ENCODE measurements at regions not wholly inside any gene's neighbourhood (a gene's known extent, or its start where the extent isn't known, plus 50 kb on each side); places are given as distances from the start of the nearest gene placed in this dataset.

- 43 to 56% methylated on average over 7 of the region's 7 CpGs for WGBS, 2 experiments (ENCODE audit: low coverage in 1 of 2, low lambda C conversion rate in 2 of 2, missing lambda C conversion rate in 2 of 2)
- DNase-seq = no peak
- in situ Hi-C loops (cut with MboI) = no loop called here
- Histone ChIP-seq H3F3A (ENCODE audit: insufficient read depth) (no peaks in the 10 kb centered on the region), H3K9me3 (ENCODE audit: low read depth) (no peaks in the 10 kb centered on the region), H3K4me1 (ENCODE audit: insufficient read depth) (no peaks in the 10 kb centered on the region), H3K9ac (no peak overlapping the region), H3K27me3 (replicated peaks; ENCODE audit: insufficient read depth) (no peaks in the 10 kb centered on the region), H3K27ac (no peak overlapping the region), H3K79me2 (ENCODE audit: insufficient read depth) (no peaks in the 10 kb centered on the region), H3K4me2 (ENCODE audit: unreplicated experiment) (no peak overlapping the region), H2AFZ (no peak overlapping the region), H3K4me3 (no peak overlapping the region), H4K20me1 (ENCODE audit: insufficient read depth) (no peaks in the 10 kb centered on the region), H3K36me3 (ENCODE audit: low read depth) (no peaks in the 10 kb centered on the region), H3K9me2 (ENCODE audit: insufficient read depth) (no peaks in the 10 kb centered on the region)
- TF ChIP-seq EZH2phosphoT487 (IDR thresholded peaks at IDR 0.05; ENCODE audit: insufficient read depth, low read depth) = no peak
- TF ChIP-seq EZH2 (IDR thresholded peaks at IDR 0.05; ENCODE audit: insufficient read depth, poor library complexity, severe bottlenecking) = no peak
Measured at GRCh38 chr6:8276148-8276547, 159.2 kb downstream of the SLC35B3 start.

GRCh38 chr6:8275667-8276066 lies 159.7 kb downstream of the SLC35B3 start:
- no peaks in the 10 kb centered on the region for H3K4me1 ChIP-seq (ENCODE audit: insufficient read depth)
- no peak overlapping the region for H3K9ac ChIP-seq
- H3K36me3 ChIP-seq (ENCODE audit: low read depth) = no peaks in the 10 kb centered on the region
- TF ChIP-seq EZH2 (IDR thresholded peaks at IDR 0.05; ENCODE audit: insufficient read depth, poor library complexity, severe bottlenecking) = no peak
- no peak for TF ChIP-seq EZH2phosphoT487 (IDR thresholded peaks at IDR 0.05; ENCODE audit: insufficient read depth, low read depth)
- H3K9me2 ChIP-seq (ENCODE audit: insufficient read depth) = no peaks in the 10 kb centered on the region
- no peak overlapping the region for H3K4me3 ChIP-seq
- H3K79me2 ChIP-seq (ENCODE audit: insufficient read depth) = no peaks in the 10 kb centered on the region
- no peaks in the 10 kb centered on the region for H3F3A ChIP-seq (ENCODE audit: insufficient read depth)
- DNase-seq = no peak
- no peak overlapping the region for H3K4me2 ChIP-seq (ENCODE audit: unreplicated experiment)
- H3K27ac ChIP-seq = no peak overlapping the region
- H3K9me3 ChIP-seq (ENCODE audit: low read depth) = no peaks in the 10 kb centered on the region
- H2AFZ ChIP-seq = no peak overlapping the region
- no peaks in the 10 kb centered on the region for H3K27me3 ChIP-seq (replicated peaks; ENCODE audit: insufficient read depth)
- H4K20me1 ChIP-seq (ENCODE audit: insufficient read depth) = no peaks in the 10 kb centered on the region
- in situ Hi-C loops (cut with MboI) = no loop called here

- in situ Hi-C loops (cut with MboI) = no loop called here
- 17 to 19% methylated on average over 3 of the region's 3 CpGs for WGBS, 2 experiments (ENCODE audit: low coverage in 1 of 2, low lambda C conversion rate in 2 of 2, missing lambda C conversion rate in 2 of 2)
- no peak overlapping the region for H3K9ac ChIP-seq
Measured at GRCh38 chr6:8274226-8274625, 161.1 kb downstream of the SLC35B3 start.

GRCh38 chr6:8269872-8270454 lies 165.4 kb downstream of the SLC35B3 start:
- no peak for DNase-seq
- H3F3A ChIP-seq (ENCODE audit: insufficient read depth) = no peaks in the 10 kb centered on the region
- no peak overlapping the region for H3K9ac ChIP-seq
- no peak overlapping the region for H3K4me2 ChIP-seq (ENCODE audit: unreplicated experiment)
- H3K79me2 ChIP-seq (ENCODE audit: insufficient read depth) = no peaks in the 10 kb centered on the region
- no peak overlapping the region for H3K27ac ChIP-seq
- no peaks in the 10 kb centered on the region for H3K9me2 ChIP-seq (ENCODE audit: insufficient read depth)
- no peak overlapping the region for H2AFZ ChIP-seq
- no peaks in the 10 kb centered on the region for H3K27me3 ChIP-seq (replicated peaks; ENCODE audit: insufficient read depth)
- H3K9me3 ChIP-seq (ENCODE audit: low read depth) = no peaks in the 10 kb centered on the region
- no peak overlapping the region for H3K4me3 ChIP-seq
- WGBS, 2 experiments (ENCODE audit: low coverage in 1 of 2, low lambda C conversion rate in 2 of 2, missing lambda C conversion rate in 2 of 2) = 0 to 2% methylated on average over 2 of the region's 2 CpGs
- H4K20me1 ChIP-seq (ENCODE audit: insufficient read depth) = no peaks in the 10 kb centered on the region
- no peaks in the 10 kb centered on the region for H3K4me1 ChIP-seq (ENCODE audit: insufficient read depth)
- H3K36me3 ChIP-seq (ENCODE audit: low read depth) = no peaks in the 10 kb centered on the region
- no peak for TF ChIP-seq EZH2 (IDR thresholded peaks at IDR 0.05; ENCODE audit: insufficient read depth, poor library complexity, severe bottlenecking)
- in situ Hi-C loops (cut with MboI) = no loop called here

More at GRCh38 chr6:8274226-8274625, 161.1 kb downstream of the SLC35B3 start:
- Histone ChIP-seq H3K36me3 (ENCODE audit: low read depth) (no peaks in the 10 kb centered on the region), H2AFZ (no peak overlapping the region), H3F3A (ENCODE audit: insufficient read depth) (no peaks in the 10 kb centered on the region), H3K27me3 (replicated peaks; ENCODE audit: insufficient read depth) (no peaks in the 10 kb centered on the region), H3K79me2 (ENCODE audit: insufficient read depth) (no peaks in the 10 kb centered on the region), H3K27ac (no peak overlapping the region), H3K4me3 (no peak overlapping the region), H3K4me2 (ENCODE audit: unreplicated experiment) (no peak overlapping the region), H3K9me2 (ENCODE audit: insufficient read depth) (no peaks in the 10 kb centered on the region), H3K9me3 (ENCODE audit: low read depth) (no peaks in the 10 kb centered on the region), H3K4me1 (ENCODE audit: insufficient read depth) (no peaks in the 10 kb centered on the region), H4K20me1 (ENCODE audit: insufficient read depth) (no peaks in the 10 kb centered on the region)
- no peak for DNase-seq
- no peak for TF ChIP-seq EZH2 (IDR thresholded peaks at IDR 0.05; ENCODE audit: insufficient read depth, poor library complexity, severe bottlenecking)
- TF ChIP-seq EZH2phosphoT487 (IDR thresholded peaks at IDR 0.05; ENCODE audit: insufficient read depth, low read depth) = no peak

- H3F3A ChIP-seq (ENCODE audit: insufficient read depth) = no peaks in the 10 kb centered on the region
- TF ChIP-seq EZH2phosphoT487 (IDR thresholded peaks at IDR 0.05; ENCODE audit: insufficient read depth, low read depth) (no peak), EZH2 (IDR thresholded peaks at IDR 0.05; ENCODE audit: insufficient read depth, poor library complexity, severe bottlenecking) (no peak)
- no peak overlapping the region for H3K4me3 ChIP-seq
- H2AFZ ChIP-seq = no peak overlapping the region
- H3K4me1 ChIP-seq (ENCODE audit: insufficient read depth) = no peaks in the 10 kb centered on the region
- H3K36me3 ChIP-seq (ENCODE audit: low read depth) = no peaks in the 10 kb centered on the region
- no peak for DNase-seq
- H3K27ac ChIP-seq = no peak overlapping the region
- 35 to 37% methylated on average over 2 of the region's 2 CpGs for WGBS, 2 experiments (ENCODE audit: low coverage in 1 of 2, low lambda C conversion rate in 2 of 2, missing lambda C conversion rate in 2 of 2)
- no peaks in the 10 kb centered on the region for H3K27me3 ChIP-seq (replicated peaks; ENCODE audit: insufficient read depth)
- H3K79me2 ChIP-seq (ENCODE audit: insufficient read depth) = no peaks in the 10 kb centered on the region
- no peaks in the 10 kb centered on the region for H4K20me1 ChIP-seq (ENCODE audit: insufficient read depth)
- H3K4me2 ChIP-seq (ENCODE audit: unreplicated experiment) = no peak overlapping the region
- H3K9ac ChIP-seq = no peak overlapping the region
- in situ Hi-C loops (cut with MboI) = no loop called here
- no peaks in the 10 kb centered on the region for H3K9me2 ChIP-seq (ENCODE audit: insufficient read depth)
- no peaks in the 10 kb centered on the region for H3K9me3 ChIP-seq (ENCODE audit: low read depth)
Measured at GRCh38 chr6:8269094-8269493, 166.3 kb downstream of the SLC35B3 start.
